ENCODE measurements at regions not wholly inside any gene's neighbourhood (a gene's known extent, or its start where the extent isn't known, plus 50 kb on each side); places are given as distances from the start of the nearest gene placed in this dataset.

- no peak overlapping the region for H3K4me3 ChIP-seq
- H3K27ac ChIP-seq = no peak overlapping the region
- H3K9me3 ChIP-seq = no peaks in the 10 kb centered on the region
- intact Hi-C loops (cut with DNase I) = no loop called here
- no peaks in the 10 kb centered on the region for H3K36me3 ChIP-seq
- H3K27me3 ChIP-seq = no peaks in the 10 kb centered on the region
- DNase-seq (no peak), ATAC-seq (no peak)
- TF ChIP-seq CTCF (IDR thresholded peaks at IDR 0.05) = no peak
- H3K4me1 ChIP-seq = no peaks in the 10 kb centered on the region
- 81 to 84% methylated on average over 2 of the region's 2 CpGs for WGBS, 2 donors
These were observed 353.2 kb downstream of the SAMD5 start for GRCh38 chr6:147861696-147862095.

GRCh38 chr6:147867433-147868226 is 359.1 kb downstream of the SAMD5 start:
- H3K27ac ChIP-seq = peak overlapping the region in 1 of 10 donors; percentile 37
- intact Hi-C loops (cut with DNase I) = no loop called here
- H3K27me3 ChIP-seq = no peaks in the 10 kb centered on the region
- 86 to 93% methylated on average over 4 of the region's 4 CpGs for WGBS, 2 donors
- no peaks in the 10 kb centered on the region for H3K9me3 ChIP-seq
- H3K4me3 ChIP-seq = no peak overlapping the region
- no peak for DNase-seq
- no peaks in the 10 kb centered on the region for H3K36me3 ChIP-seq
- H3K4me1 ChIP-seq = peaks cover 0 to 16% (median 7%) of the 10 kb centered on the region in 9 donors
- ATAC-seq = peak in 1 of 8 donors; percentile 7
- no peak for TF ChIP-seq CTCF (IDR thresholded peaks at IDR 0.05)

- no peak for TF ChIP-seq CTCF (IDR thresholded peaks at IDR 0.05)
- Histone ChIP-seq H3K36me3 (no peaks in the 10 kb centered on the region), H3K4me1 (peaks cover 0 to 16% (median 7%) of the 10 kb centered on the region in 9 donors), H3K4me3 (no peak overlapping the region), H3K27ac (peak overlapping the region in 2 of 10 donors; percentile 12 to 46), H3K27me3 (no peaks in the 10 kb centered on the region), H3K9me3 (no peaks in the 10 kb centered on the region)
- 25 to 44% methylated on average over 2 of the region's 2 CpGs for WGBS, 2 donors
- intact Hi-C loops (cut with DNase I) = no loop called here
- ATAC-seq (peak in 1 of 8 donors; percentile 47), DNase-seq (no peak)
These were observed 360.1 kb downstream of the SAMD5 start for GRCh38 chr6:147868427-147869190.

- Histone ChIP-seq H3K4me3 (no peak overlapping the region), H3K4me1 (peaks cover 0 to 16% (median 7%) of the 10 kb centered on the region in 9 donors), H3K27ac (peak overlapping the region in 1 of 10 donors; percentile 46), H3K9me3 (no peaks in the 10 kb centered on the region), H3K27me3 (no peaks in the 10 kb centered on the region), H3K36me3 (no peaks in the 10 kb centered on the region)
- no peak for ATAC-seq
- TF ChIP-seq CTCF (IDR thresholded peaks at IDR 0.05) = no peak
- DNase-seq = no peak
- intact Hi-C loops (cut with DNase I) = no loop called here
- 45 to 66% methylated on average over 2 of the region's 2 CpGs for WGBS, 2 donors
These were observed 360.7 kb downstream of the SAMD5 start for GRCh38 chr6:147869201-147869600.

All from heart right ventricle (tissue), 16 donors.